Activated B cell treated with CpG ODN at 0.5 μM for 24 hours (primary cell): ENCODE measurements at regions not wholly inside any gene's neighbourhood (a gene's known extent, or its start where the extent isn't known, plus 50 kb on each side); places are given as distances from the start of the nearest gene placed in this dataset.

Source experiments
- ATAC-seq: fragments of 200-7000 bp; cut with Tn5 transposase; one replicate; pipeline ENCODE4 v1.10.0; 2021; ENCODE audit warnings: low read depth, mild to moderate bottlenecking, moderate library complexity
- CTCF ChIA-PET: fragments of 350-600 bp; sonication (Branson Sonifier 250); formaldehyde crosslinking; loops from one replicate; lab custom pipeline; 2021; ENCODE audit warnings: antibody characterized with exemption; lab: Charles Lee
- POLR2A ChIA-PET: fragments of 350-600 bp; sonication (Branson Sonifier 250); formaldehyde crosslinking; loops from one replicate; lab custom pipeline; 2021; ENCODE audit warnings: antibody characterized with exemption; lab: Charles Lee
- DNase-seq: peaks from one replicate; pipeline ENCODE4 v3.0.0; 2022
- H3K27ac Mint-ChIP-seq: one replicate; pipeline ENCODE4 v1.8.0; 2020; ENCODE audit warnings: mixed read lengths
- H3K27me3 Mint-ChIP-seq: one replicate; pipeline ENCODE4 v1.8.0; 2021; ENCODE audit warnings: mixed read lengths
- H3K36me3 Mint-ChIP-seq: one replicate; pipeline ENCODE4 v1.8.0; 2021; ENCODE audit warnings: low read depth, mixed read lengths
- H3K4me1 Mint-ChIP-seq: one replicate; pipeline ENCODE4 v1.8.0; 2021; ENCODE audit warnings: mixed read lengths
- H3K4me3 Mint-ChIP-seq: one replicate; pipeline ENCODE4 v1.8.0; 2020; ENCODE audit warnings: mild to moderate bottlenecking, mixed read lengths
- H3K9me3 Mint-ChIP-seq: one replicate; pipeline ENCODE4 v1.8.0; 2020; ENCODE audit warnings: mixed read lengths
- intact Hi-C: fragments of 100-400 bp; cut with micrococcal nuclease; formaldehyde crosslinking; loops from one replicate; pipeline ENCODE4 v1.15.1; 2024
- TF ChIP-seq, protein P1 (sequence below): fragments of 200-600 bp; IDR thresholded peaks from one replicate; pipeline ENCODE4 v1.8.0; 2022; ENCODE audit warnings: antibody characterized with exemption, mild to moderate bottlenecking

DNA sequence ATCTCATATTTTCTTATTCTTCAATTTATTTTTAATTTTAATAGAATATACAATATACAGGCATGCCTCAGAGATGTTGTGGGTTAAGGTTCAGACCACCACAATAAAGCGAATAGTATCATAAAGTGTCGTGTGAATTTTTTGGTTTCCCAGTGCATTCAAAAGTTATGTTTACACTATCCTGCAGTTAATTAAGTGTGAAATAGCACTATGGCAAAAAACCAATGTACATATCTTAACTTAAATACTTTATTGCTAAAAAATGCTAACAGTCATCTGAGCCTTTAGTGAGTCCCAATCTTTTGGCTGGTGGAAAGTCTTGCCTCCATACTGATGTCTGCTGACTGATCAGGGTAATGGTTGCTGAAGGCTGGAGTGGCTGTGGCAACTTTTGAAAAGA is 637.6 kb downstream of the TDRD15 start:
- ChIA-PET POLR2A (no interaction called here), CTCF (no interaction called here)
- DNase-seq (no peak), ATAC-seq (no peak)
- Mint-ChIP-seq H3K36me3 (no peaks in the 10 kb centered on the region), H3K27ac (no peak overlapping the region), H3K4me1 (no peaks in the 10 kb centered on the region), H3K4me3 (no peak overlapping the region), H3K9me3 (no peaks in the 10 kb centered on the region), H3K27me3 (no peaks in the 10 kb centered on the region)
- intact Hi-C loops: no loop called here
- TF ChIP-seq, protein P1, sequence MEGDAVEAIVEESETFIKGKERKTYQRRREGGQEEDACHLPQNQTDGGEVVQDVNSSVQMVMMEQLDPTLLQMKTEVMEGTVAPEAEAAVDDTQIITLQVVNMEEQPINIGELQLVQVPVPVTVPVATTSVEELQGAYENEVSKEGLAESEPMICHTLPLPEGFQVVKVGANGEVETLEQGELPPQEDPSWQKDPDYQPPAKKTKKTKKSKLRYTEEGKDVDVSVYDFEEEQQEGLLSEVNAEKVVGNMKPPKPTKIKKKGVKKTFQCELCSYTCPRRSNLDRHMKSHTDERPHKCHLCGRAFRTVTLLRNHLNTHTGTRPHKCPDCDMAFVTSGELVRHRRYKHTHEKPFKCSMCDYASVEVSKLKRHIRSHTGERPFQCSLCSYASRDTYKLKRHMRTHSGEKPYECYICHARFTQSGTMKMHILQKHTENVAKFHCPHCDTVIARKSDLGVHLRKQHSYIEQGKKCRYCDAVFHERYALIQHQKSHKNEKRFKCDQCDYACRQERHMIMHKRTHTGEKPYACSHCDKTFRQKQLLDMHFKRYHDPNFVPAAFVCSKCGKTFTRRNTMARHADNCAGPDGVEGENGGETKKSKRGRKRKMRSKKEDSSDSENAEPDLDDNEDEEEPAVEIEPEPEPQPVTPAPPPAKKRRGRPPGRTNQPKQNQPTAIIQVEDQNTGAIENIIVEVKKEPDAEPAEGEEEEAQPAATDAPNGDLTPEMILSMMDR: no peak

DNA sequence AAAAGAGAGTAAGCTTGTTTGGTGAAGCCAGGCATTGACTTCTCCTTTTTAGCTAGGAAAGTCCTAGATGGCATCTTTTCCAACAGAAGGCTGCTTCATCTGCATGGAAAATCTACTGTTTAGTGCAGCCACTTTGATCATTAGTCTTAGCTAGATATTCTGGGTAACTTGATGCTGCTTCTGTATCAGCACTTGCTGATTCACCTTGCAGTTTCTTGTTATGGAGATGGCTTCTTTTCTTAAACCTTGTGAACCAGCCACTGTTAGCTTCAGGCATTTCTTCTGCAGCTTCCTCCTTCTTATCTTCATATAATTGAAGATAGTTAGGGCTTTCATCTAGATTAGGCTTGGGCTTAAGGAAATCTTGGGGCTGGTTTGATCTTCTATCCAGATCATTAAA is 639.7 kb downstream of the TDRD15 start:
- CTCF ChIA-PET: no interaction called here
- intact Hi-C loops: no loop called here
- ATAC-seq (no peak), DNase-seq (no peak)
- Mint-ChIP-seq H3K4me3 (no peak overlapping the region), H3K27ac (no peak overlapping the region), H3K9me3 (no peaks in the 10 kb centered on the region), H3K4me1 (no peaks in the 10 kb centered on the region), H3K36me3 (no peaks in the 10 kb centered on the region), H3K27me3 (no peaks in the 10 kb centered on the region)
- TF ChIP-seq, protein P1: no peak
- POLR2A ChIA-PET: no interaction called here

GRCh38 chr2:21770787-21771186 is 647.0 kb downstream of the TDRD15 start:
- DNase-seq (no peak), ATAC-seq (no peak)
- no peaks in the 10 kb centered on the region for H3K36me3 Mint-ChIP-seq
- H3K4me3 Mint-ChIP-seq: no peak overlapping the region
- no peaks in the 10 kb centered on the region for H3K4me1 Mint-ChIP-seq
- H3K27me3 Mint-ChIP-seq: no peaks in the 10 kb centered on the region
- ChIA-PET CTCF (no interaction called here), POLR2A (no interaction called here)
- no peaks in the 10 kb centered on the region for H3K9me3 Mint-ChIP-seq
- no peak overlapping the region for H3K27ac Mint-ChIP-seq
- intact Hi-C loops: loop anchor here (10.0 kb wide), 1 partner anchor 544 kb away; no protein-coding TSS in a partner anchor
- TF ChIP-seq, protein P1: no peak

DNA sequence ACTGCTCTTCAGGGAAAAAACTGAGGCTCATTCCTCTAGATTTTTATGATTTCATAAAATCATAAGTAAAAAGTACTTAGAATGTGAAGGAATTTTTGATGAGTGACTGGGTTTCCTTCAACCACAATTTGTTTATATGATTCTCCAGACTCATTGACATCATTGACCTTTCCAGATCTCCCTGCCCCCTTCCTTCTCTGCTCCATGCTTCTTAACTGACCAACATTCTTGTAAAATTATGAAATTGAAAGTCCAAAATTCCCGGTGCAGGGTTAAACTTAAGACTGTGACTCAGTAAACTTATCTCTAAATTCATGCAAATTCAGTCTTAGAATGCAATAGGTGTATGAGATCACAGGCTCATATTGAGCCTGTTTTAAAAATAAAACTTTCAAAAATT is 648.9 kb downstream of the TDRD15 start:
- ATAC-seq (no peak), DNase-seq (no peak)
- H3K9me3 Mint-ChIP-seq: no peaks in the 10 kb centered on the region
- no peak overlapping the region for H3K27ac Mint-ChIP-seq
- no peaks in the 10 kb centered on the region for H3K36me3 Mint-ChIP-seq
- TF ChIP-seq, protein P1: no peak
- intact Hi-C loops: loop anchor here (10.0 kb wide), 1 partner anchor 542 kb away; no protein-coding TSS in a partner anchor
- H3K27me3 Mint-ChIP-seq: no peaks in the 10 kb centered on the region
- ChIA-PET CTCF (no interaction called here), POLR2A (no interaction called here)
- no peak overlapping the region for H3K4me3 Mint-ChIP-seq
- no peaks in the 10 kb centered on the region for H3K4me1 Mint-ChIP-seq

GRCh38 chr2:21773168-21773567 is 649.4 kb downstream of the TDRD15 start:
- POLR2A ChIA-PET: no interaction called here
- intact Hi-C loops: loop anchor here (10.0 kb wide), 1 partner anchor 542 kb away; no protein-coding TSS in a partner anchor

More at GRCh38 chr2:21773168-21773567, 649.4 kb downstream of the TDRD15 start:
- CTCF ChIA-PET: no interaction called here
- H3K27me3 Mint-ChIP-seq: no peaks in the 10 kb centered on the region
- DNase-seq: no peak
- no peaks in the 10 kb centered on the region for H3K36me3 Mint-ChIP-seq
- no peak overlapping the region for H3K4me3 Mint-ChIP-seq
- TF ChIP-seq, protein P1: no peak
- ATAC-seq: no peak
- no peaks in the 10 kb centered on the region for H3K9me3 Mint-ChIP-seq
- no peak overlapping the region for H3K27ac Mint-ChIP-seq
- no peaks in the 10 kb centered on the region for H3K4me1 Mint-ChIP-seq
